22Rv1 (cell line): ENCODE measurements at regions not wholly inside any gene's neighbourhood (a gene's known extent, or its start where the extent isn't known, plus 50 kb on each side); places are given as distances from the start of the nearest gene placed in this dataset.

Source experiments
- H3K27ac ChIP-seq: fragments of 450-650 bp; 2 replicates; pipeline ENCODE4 v1.5.1; 2017
- ZFX ChIP-seq: fragments of 450-650 bp; IDR thresholded peaks from 2 replicates; pipeline ENCODE4 v1.6.1; 2017; ENCODE audit warnings: antibody characterized with exemption, borderline replicate concordance
- TF ChIP-seq, protein P1 (sequence below): fragments of 450-650 bp; IDR thresholded peaks from 2 replicates; pipeline ENCODE4 v1.5.1; 2017; ENCODE audit warnings: mild to moderate bottlenecking

DNA sequence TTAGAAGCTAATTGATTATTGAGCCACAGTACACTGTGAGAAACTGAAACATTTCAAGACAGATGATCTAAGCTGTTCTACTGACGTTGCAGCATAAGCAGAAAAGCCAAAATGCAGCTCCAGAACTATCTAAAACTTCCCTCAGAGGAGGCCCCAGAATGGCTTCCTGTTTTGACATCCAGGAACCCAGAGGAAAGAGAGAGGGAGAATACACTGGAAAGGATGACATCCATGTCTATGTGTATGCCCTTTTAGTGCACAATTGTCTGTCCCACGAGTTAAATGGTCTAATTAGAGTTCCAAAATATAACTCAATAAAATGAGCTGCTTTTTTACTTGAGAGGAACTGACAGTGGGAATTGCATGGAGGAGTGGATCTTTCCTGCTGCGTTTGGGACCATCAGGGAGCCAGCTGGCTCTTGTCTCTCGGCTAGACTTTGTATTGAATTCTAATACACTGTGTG lies 688.1 kb downstream of the ZNF385D start:
- TF ChIP-seq, protein P1, sequence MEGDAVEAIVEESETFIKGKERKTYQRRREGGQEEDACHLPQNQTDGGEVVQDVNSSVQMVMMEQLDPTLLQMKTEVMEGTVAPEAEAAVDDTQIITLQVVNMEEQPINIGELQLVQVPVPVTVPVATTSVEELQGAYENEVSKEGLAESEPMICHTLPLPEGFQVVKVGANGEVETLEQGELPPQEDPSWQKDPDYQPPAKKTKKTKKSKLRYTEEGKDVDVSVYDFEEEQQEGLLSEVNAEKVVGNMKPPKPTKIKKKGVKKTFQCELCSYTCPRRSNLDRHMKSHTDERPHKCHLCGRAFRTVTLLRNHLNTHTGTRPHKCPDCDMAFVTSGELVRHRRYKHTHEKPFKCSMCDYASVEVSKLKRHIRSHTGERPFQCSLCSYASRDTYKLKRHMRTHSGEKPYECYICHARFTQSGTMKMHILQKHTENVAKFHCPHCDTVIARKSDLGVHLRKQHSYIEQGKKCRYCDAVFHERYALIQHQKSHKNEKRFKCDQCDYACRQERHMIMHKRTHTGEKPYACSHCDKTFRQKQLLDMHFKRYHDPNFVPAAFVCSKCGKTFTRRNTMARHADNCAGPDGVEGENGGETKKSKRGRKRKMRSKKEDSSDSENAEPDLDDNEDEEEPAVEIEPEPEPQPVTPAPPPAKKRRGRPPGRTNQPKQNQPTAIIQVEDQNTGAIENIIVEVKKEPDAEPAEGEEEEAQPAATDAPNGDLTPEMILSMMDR = no peak
- no peak for TF ChIP-seq ZFX

DNA sequence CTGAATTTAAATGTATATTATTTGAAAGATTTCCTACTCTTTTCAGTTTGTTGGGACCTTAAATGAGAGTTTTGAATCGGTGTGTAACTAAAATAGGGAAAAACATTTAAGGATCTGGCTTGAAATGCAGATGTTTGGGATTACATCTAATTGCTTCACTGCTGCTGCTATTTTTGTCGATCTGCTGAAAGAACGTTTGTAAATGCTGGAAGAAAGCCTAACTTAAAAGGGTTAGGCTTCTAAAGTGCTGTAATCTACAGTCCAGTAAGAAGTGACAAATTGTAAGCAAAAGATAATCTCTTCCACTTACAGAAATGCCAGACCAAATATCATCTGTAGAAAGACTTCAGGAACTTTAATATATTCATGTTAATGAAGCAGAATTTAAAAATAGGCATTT lies 691.6 kb downstream of the ZNF385D start:
- H3K27ac ChIP-seq = no peak overlapping the region
- no peak for TF ChIP-seq ZFX
- TF ChIP-seq, protein P1 = no peak

More for the DNA sequence above, 688.1 kb downstream of the ZNF385D start:
- H3K27ac ChIP-seq = no peak overlapping the region

- no peak for TF ChIP-seq ZFX
- TF ChIP-seq, protein P1 = no peak
- H3K27ac ChIP-seq = no peak overlapping the region
These were observed 694.7 kb downstream of the ZNF385D start for GRCh38 chr3:21056293-21056692.

DNA sequence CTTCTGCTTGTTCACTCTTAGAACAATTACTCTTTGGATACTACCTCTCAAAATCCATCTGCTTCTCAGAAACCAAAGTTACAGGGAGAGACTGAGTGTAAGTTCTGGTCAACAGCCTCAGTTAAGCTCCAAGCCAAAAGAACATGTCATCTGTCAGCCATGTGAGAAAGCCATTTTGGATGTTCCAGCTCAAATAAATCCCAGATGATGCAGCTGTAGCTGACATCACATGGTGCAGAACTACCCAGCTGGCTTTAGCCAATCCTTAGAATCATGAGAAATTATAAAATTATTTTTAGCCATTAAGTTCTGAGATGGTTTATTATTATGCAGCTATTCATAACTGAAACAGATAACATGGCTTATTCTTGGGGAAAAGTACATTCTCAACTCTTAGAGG lies 696.0 kb downstream of the ZNF385D start:
- no peak overlapping the region for H3K27ac ChIP-seq
- TF ChIP-seq, protein P1 = no peak
- no peak for TF ChIP-seq ZFX

GRCh38 chr3:21054064-21054463 lies 696.9 kb downstream of the ZNF385D start:
- no peak overlapping the region for H3K27ac ChIP-seq
- TF ChIP-seq, protein P1 = no peak
- TF ChIP-seq ZFX = no peak

DNA sequence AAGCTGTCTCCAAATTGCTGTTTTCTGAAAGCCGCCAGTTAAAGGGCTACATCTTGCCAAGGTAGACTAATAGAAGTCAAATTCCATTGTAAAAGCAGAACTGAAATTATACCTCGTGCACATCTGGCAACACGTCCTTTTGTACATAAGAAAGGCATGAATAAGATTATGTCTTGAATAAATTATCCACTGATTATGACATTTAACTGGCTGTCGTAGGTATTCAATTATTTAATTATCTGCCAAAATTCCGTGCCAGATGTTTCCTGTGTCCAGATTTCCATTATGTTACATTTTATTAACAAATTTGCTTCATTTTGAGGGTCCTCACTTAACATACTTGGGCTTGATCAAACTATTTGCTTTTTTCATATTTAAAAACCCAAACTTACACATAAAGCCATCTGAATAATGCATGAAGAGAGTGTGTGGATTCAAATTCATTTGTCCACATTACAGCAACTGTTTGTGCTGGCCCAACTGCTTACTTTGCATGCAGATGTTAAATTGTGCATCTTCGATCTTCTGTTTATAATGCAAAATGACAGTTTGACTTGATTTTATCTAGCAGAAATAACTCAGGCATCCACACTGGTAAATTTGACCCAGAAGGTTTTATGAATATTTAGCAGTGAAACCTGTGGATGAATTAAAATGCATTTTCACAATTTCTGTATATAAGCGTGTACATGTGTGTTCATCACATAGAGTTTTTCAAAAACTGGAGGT lies 701.5 kb downstream of the ZNF385D start:
- no peak for TF ChIP-seq ZFX
- TF ChIP-seq, protein P1 = no peak
- H3K27ac ChIP-seq = no peak overlapping the region

DNA sequence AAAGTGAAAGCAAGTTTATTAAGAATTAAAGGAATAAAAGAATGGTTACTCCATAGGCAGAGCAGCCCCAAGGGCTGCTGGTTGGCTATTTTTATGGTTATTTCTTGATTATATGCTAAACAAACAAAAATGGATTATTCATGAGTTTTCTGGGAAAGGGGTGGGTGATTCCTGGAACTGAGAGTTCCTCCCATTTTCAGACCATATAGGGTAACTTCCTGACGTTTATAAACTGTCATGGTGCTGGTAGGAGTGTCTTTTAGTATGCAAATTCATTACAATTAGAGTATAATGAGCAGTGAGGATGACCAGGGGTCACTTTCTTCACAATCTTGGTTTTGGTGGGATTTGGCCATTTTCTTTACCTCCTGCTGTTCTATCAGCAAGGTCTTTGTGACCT lies 707.9 kb downstream of the ZNF385D start:
- TF ChIP-seq ZFX = no peak
- TF ChIP-seq, protein P1 = no peak
- H3K27ac ChIP-seq = no peak overlapping the region
